IMR-90 (cell line): ENCODE measurements at regions not wholly inside any gene's neighbourhood (a gene's known extent, or its start where the extent isn't known, plus 50 kb on each side); places are given as distances from the start of the nearest gene placed in this dataset.

ENCODE experiments used
- ATAC-seq: fragments of 200-7000 bp; cut with Tn5 transposase; 2 replicates; pipeline ENCODE4 v1.9.1; 2020; ENCODE audit warnings: low read depth, mild to moderate bottlenecking, moderate library complexity
- BruUV-seq: library from RNA; stranded (reverse); fragments of 400-500 nt; replicated peaks from 2 replicates; lab custom pipeline; 2021; lab: Mats Ljungman, UMichigan
- CTCF ChIA-PET: fragments of 300-600 bp; formaldehyde crosslinking; extraction: SDS; loops from one replicate; lab custom pipeline; 2021; ENCODE audit warnings: antibody characterized with exemption; lab: Yijun Ruan, JAX
- POLR2A ChIA-PET: fragments of 300-600 bp; sonication (Branson Sonifier 250); formaldehyde crosslinking; loops from one replicate; lab custom pipeline; 2022; ENCODE audit warnings: antibody characterized with exemption; ENCODE audit not compliant: unreplicated experiment; lab: Charles Lee
- DNase-seq: peaks from one replicate; pipeline ENCODE4 v3.0.0; 2013
- H2AFZ ChIP-seq: replicated peaks from 2 replicates; pipeline ENCODE3; 2013; ENCODE audit warnings: low read length, mild to moderate bottlenecking; ENCODE audit not compliant: poor library complexity
- H2AK5ac ChIP-seq: 2 replicates; pipeline ENCODE4 v1.6.1; 2013; ENCODE audit warnings: low read depth, low read length, inconsistent platforms
- H2AK9ac ChIP-seq: replicated peaks from 2 replicates; pipeline ENCODE3; 2013; ENCODE audit warnings: mild to moderate bottlenecking, low read depth, low read length, moderate library complexity; ENCODE audit not compliant: poor library complexity
- H2BK120ac ChIP-seq: 2 replicates; pipeline ENCODE4 v1.6.1; 2013; ENCODE audit warnings: low read depth, low read length, inconsistent platforms
- H2BK15ac ChIP-seq: 3 replicates; pipeline ENCODE4 v1.6.1; 2013; ENCODE audit warnings: low read depth, low read length, inconsistent platforms
- H2BK20ac ChIP-seq: 2 replicates; pipeline ENCODE4 v1.6.1; 2013; ENCODE audit warnings: low read depth, mild to moderate bottlenecking, inconsistent platforms, low read length, moderate library complexity
- H2BK5ac ChIP-seq: 2 replicates; pipeline ENCODE4 v1.6.1; 2013; ENCODE audit warnings: mild to moderate bottlenecking, low read depth, low read length, inconsistent platforms; ENCODE audit not compliant: poor library complexity, severe bottlenecking
- H3K14ac ChIP-seq: replicated peaks from 2 replicates; pipeline ENCODE4 v1.6.1; 2013; ENCODE audit warnings: low read depth, low read length, inconsistent platforms
- H3K18ac ChIP-seq: 2 replicates; pipeline ENCODE4 v1.6.1; 2013; ENCODE audit warnings: low read depth, low read length, control low read depth
- H3K23ac ChIP-seq: 2 replicates; pipeline ENCODE4 v1.6.1; 2013; ENCODE audit warnings: low read depth, low read length, inconsistent platforms
- H3K27ac ChIP-seq: 2 replicates; pipeline ENCODE4 v1.5.1; 2013; ENCODE audit warnings: mild to moderate bottlenecking, control low read depth, low read length; ENCODE audit not compliant: insufficient read depth
- H3K27me3 ChIP-seq: 2 replicates; pipeline ENCODE4 v1.6.1; 2013; ENCODE audit warnings: low read length; ENCODE audit not compliant: control insufficient read depth, insufficient read depth
- H3K36me3 ChIP-seq: 2 replicates; pipeline ENCODE4 v1.6.1; 2013; ENCODE audit warnings: low read length, mixed read lengths; ENCODE audit not compliant: control insufficient read depth, insufficient read depth
- H3K4ac ChIP-seq: 2 replicates; pipeline ENCODE4 v1.6.1; 2013; ENCODE audit warnings: low read depth, low read length, inconsistent platforms
- H3K4me1 ChIP-seq: 2 replicates; pipeline ENCODE4 v1.6.1; 2013; ENCODE audit warnings: low read length, mixed read lengths; ENCODE audit not compliant: control insufficient read depth, insufficient read depth
- H3K4me2 ChIP-seq: 2 replicates; pipeline ENCODE4 v1.6.1; 2013; ENCODE audit warnings: low read depth, mild to moderate bottlenecking, control low read depth, low read length, moderate library complexity
- H3K4me3 ChIP-seq: 2 replicates; pipeline ENCODE4 v1.5.1; 2013; ENCODE audit warnings: low read depth, mild to moderate bottlenecking, control low read depth, low read length, moderate library complexity; ENCODE audit not compliant: insufficient read depth
- H3K56ac ChIP-seq: 2 replicates; pipeline ENCODE4 v1.6.1; 2013; ENCODE audit warnings: low read length, inconsistent platforms; ENCODE audit not compliant: insufficient read depth; ENCODE audit errors: extremely low read depth
- H3K79me1 ChIP-seq, 2 experiments: 2 replicates each; pipeline ENCODE4 v1.6.1; 2013; ENCODE audit warnings: low read length in 2 of 2, inconsistent platforms in 1 of 2, low read depth in 1 of 2
- H3K9ac ChIP-seq: 2 replicates; pipeline ENCODE4 v1.6.1; 2013; ENCODE audit warnings: low read depth, low read length, control low read depth
- H3K9me1 ChIP-seq: 2 replicates; pipeline ENCODE4 v1.6.1; 2013; ENCODE audit warnings: low read length, inconsistent platforms; ENCODE audit not compliant: insufficient read depth
- H3K9me3 ChIP-seq: 2 replicates; pipeline ENCODE4 v1.6.1; 2013; ENCODE audit warnings: low read length; ENCODE audit not compliant: control insufficient read depth, insufficient read depth
- H4K20me1 ChIP-seq: 2 replicates; pipeline ENCODE4 v1.6.1; 2013; ENCODE audit warnings: low read length, inconsistent platforms; ENCODE audit not compliant: insufficient read depth
- H4K5ac ChIP-seq: 2 replicates; pipeline ENCODE4 v1.6.1; 2013; ENCODE audit warnings: mild to moderate bottlenecking, low read depth, low read length, control low read depth
- H4K8ac ChIP-seq, 2 experiments: 2 replicates each; pipeline ENCODE4 v1.6.1; 2013; ENCODE audit warnings: low read depth in 2 of 2, low read length in 2 of 2, control low read depth in 1 of 2, inconsistent platforms in 1 of 2
- H4K91ac ChIP-seq: 2 replicates; pipeline ENCODE4 v1.6.1; 2013; ENCODE audit warnings: low read depth, low read length, inconsistent platforms; ENCODE audit not compliant: insufficient read depth
- CHD1 ChIP-seq: IDR thresholded peaks from 2 replicates; pipeline ENCODE4 v1.6.1; 2012; ENCODE audit warnings: low read depth, low read length, improper control_type of control experiment
- FOS ChIP-seq: fragments of 150-350 bp; IDR thresholded peaks from 2 replicates; pipeline ENCODE4 v1.6.1; 2016; ENCODE audit warnings: low read depth, low read length
- MAFK ChIP-seq: IDR thresholded peaks from 2 replicates; pipeline ENCODE4 v1.6.1; 2012; ENCODE audit warnings: low read depth, low read length, improper control_type of control experiment
- MXI1 ChIP-seq: IDR thresholded peaks from 2 replicates; pipeline ENCODE4 v1.6.1; 2012; ENCODE audit warnings: low read depth, mild to moderate bottlenecking, low read length, moderate library complexity, borderline replicate concordance
- SMC3 ChIP-seq: fragments of 150-350 bp; IDR thresholded peaks from 2 replicates; pipeline ENCODE4 v1.6.1; 2016; ENCODE audit warnings: low read depth, mild to moderate bottlenecking, antibody characterized with exemption, low read length, moderate library complexity
- dilution Hi-C: fragments of 300-500 bp; cut with HindIII; formaldehyde crosslinking; loops from one replicate; pipeline ENCODE4 v1.14.3; 2018; ENCODE audit warnings: low sequenced_read_pairs; ENCODE audit not compliant: unreplicated experiment
- in situ Hi-C: fragments of 300-500 bp; cut with MboI; formaldehyde crosslinking; loops from 3 replicates; pipeline ENCODE4 v1.14.3; 2019; ENCODE audit warnings: low sequenced_read_pairs, inconsistent platforms, mixed read lengths
- intact Hi-C: fragments of 100-400 bp; cut with micrococcal nuclease; formaldehyde crosslinking; loops from 2 replicates; pipeline ENCODE4 v1.10.0; 2022

- Histone ChIP-seq H2BK5ac (no peak overlapping the region), H3K4me3 (no peak overlapping the region), H3K23ac (no peak overlapping the region), H3K56ac (no peak overlapping the region), H3K9me1 (no peaks in the 10 kb centered on the region), H3K27ac (no peak overlapping the region), H3K14ac (no peak overlapping the region), H2BK120ac (no peak overlapping the region), H3K4me1 (no peaks in the 10 kb centered on the region), H2AK9ac (no peak overlapping the region), H3K4me2 (no peak overlapping the region), H2AK5ac (no peak overlapping the region), H4K8ac (no peak overlapping the region), H4K20me1 (no peaks in the 10 kb centered on the region), H3K9ac (no peak overlapping the region), H4K91ac (no peak overlapping the region), H3K18ac (no peak overlapping the region), H3K27me3 (no peaks in the 10 kb centered on the region), H2BK20ac (no peak overlapping the region), H3K79me1 (no peaks in the 10 kb centered on the region), H4K5ac (no peak overlapping the region), H3K9me3 (no peaks in the 10 kb centered on the region), H3K36me3 (no peaks in the 10 kb centered on the region), H3K4ac (no peak overlapping the region), H2AFZ (no peak overlapping the region), H2BK15ac (no peak overlapping the region)
- ChIA-PET POLR2A (no interaction called here), CTCF (interaction anchor here (0.6 kb wide), 1 partner anchor 1191 kb away, joined by 3 read pairs; no protein-coding TSS in a partner anchor)
- DNase-seq (no peak), ATAC-seq (no peak)
- dilution Hi-C loops (no loop called here), intact Hi-C loops (no loop called here), in situ Hi-C loops (no loop called here)
- TF ChIP-seq FOS: no peak
- TF ChIP-seq SMC3: no peak
- TF ChIP-seq MXI1: no peak
- no peak for TF ChIP-seq MAFK
- no peak for TF ChIP-seq CHD1
- BruUV-seq: no TSS peak
These were observed 64.9 kb upstream of the FAM204A start for GRCh38 chr10:118407026-118407425.
